ENCODE measurements at regions not wholly inside any gene's neighbourhood (a gene's known extent, or its start where the extent isn't known, plus 50 kb on each side); places are given as distances from the start of the nearest gene placed in this dataset.

DNA sequence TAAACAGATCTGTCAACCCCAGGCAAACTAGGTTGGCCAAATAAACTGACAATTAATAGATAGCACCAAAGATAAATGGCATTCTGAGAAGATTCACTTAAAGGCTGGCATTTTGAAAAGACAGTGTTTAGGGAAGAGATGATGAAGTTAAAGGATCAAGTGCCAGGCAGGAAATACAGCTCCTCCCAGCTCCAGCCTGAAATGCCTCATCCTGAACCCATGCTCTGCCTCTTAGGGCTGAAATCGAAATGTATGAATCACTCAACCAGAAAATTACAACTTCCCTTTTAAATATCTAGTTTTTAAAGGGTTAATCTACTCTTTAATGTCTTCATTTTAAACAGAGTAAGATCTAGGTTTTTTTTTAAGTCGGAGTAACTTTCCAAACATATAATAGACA lies 171.2 kb upstream of the UBL3 start:
- POLR2A ChIA-PET (ENCODE audit: partially characterized antibody), result no interaction called here
- H3K14ac ChIP-seq (ENCODE audit: insufficient read length), result no peak overlapping the region
- FAIRE-seq, result no peak
- TF ChIP-seq TAF7 (optimal IDR thresholded peaks at IDR 0.05; ENCODE audit: borderline replicate concordance, low read depth, low read length) (no peak), TAF1 (IDR thresholded peaks at IDR 0.05; ENCODE audit: low read depth, low read length) (no peak), SAP30 (IDR thresholded peaks at IDR 0.05; ENCODE audit: insufficient read depth, insufficient replicate concordance, low read length) (no peak), JUN (IDR thresholded peaks at IDR 0.05; ENCODE audit: low read depth, low read length) (no peak), SUZ12 (IDR thresholded peaks at IDR 0.05; ENCODE audit: low read length) (no peak), RAD21 (IDR thresholded peaks at IDR 0.05 in 1 of 2, conservative IDR thresholded peaks at IDR 0.05 in 1 of 2; ENCODE audit: low read depth in 2 of 2, low read length in 2 of 2) (no peak)
- TF ChIP-seq, protein P1, sequence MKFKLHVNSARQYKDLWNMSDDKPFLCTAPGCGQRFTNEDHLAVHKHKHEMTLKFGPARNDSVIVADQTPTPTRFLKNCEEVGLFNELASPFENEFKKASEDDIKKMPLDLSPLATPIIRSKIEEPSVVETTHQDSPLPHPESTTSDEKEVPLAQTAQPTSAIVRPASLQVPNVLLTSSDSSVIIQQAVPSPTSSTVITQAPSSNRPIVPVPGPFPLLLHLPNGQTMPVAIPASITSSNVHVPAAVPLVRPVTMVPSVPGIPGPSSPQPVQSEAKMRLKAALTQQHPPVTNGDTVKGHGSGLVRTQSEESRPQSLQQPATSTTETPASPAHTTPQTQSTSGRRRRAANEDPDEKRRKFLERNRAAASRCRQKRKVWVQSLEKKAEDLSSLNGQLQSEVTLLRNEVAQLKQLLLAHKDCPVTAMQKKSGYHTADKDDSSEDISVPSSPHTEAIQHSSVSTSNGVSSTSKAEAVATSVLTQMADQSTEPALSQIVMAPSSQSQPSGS (IDR thresholded peaks at IDR 0.05; ENCODE audit: low read length), result no peak

More for the DNA sequence above, 171.2 kb upstream of the UBL3 start:
- no peak overlapping the region for H2BK20ac ChIP-seq (ENCODE audit: low read length)
- no peak for DNase-seq (ENCODE audit: low read depth in 1 of 2, low spot score in 2 of 2)
- H3K18ac ChIP-seq (ENCODE audit: extremely low read depth, low read length), result no peak overlapping the region
- no peaks in the 10 kb centered on the region for H3K36me3 ChIP-seq (ENCODE audit: control insufficient read depth in 2 of 4, insufficient read depth in 4 of 4, low read length in 3 of 4)
- no peaks in the 10 kb centered on the region for H3K9me3 ChIP-seq (ENCODE audit: insufficient read depth in 2 of 2, low read depth in 1 of 2, low read length in 1 of 2)
- H3K4ac ChIP-seq (replicated peaks; ENCODE audit: insufficient read length, low read depth, low read length), result no peak overlapping the region
- no peak overlapping the region for H2BK120ac ChIP-seq (replicated peaks; ENCODE audit: low read depth, low read length)
- no peak overlapping the region for H3K4me3 ChIP-seq (ENCODE audit: extremely low read depth in 1 of 4, insufficient read depth in 2 of 4, low read depth in 3 of 4, low read length in 4 of 4)
- no peak overlapping the region for H3K56ac ChIP-seq (replicated peaks; ENCODE audit: insufficient read length, low read depth, low read length)
- H3K27ac ChIP-seq (ENCODE audit: low read depth, low read length), result no peak overlapping the region
- no peak overlapping the region for H2BK5ac ChIP-seq (ENCODE audit: low read depth, low read length)
- peaks cover 4 to 20% (median 6%) of the 10 kb centered on the region in 4 experiments; a peak in 5 of 7 replicates for H3K4me1 ChIP-seq (replicated peaks in 1 of 4; ENCODE audit: control insufficient read depth in 3 of 4, insufficient read depth in 4 of 4, low read length in 3 of 4)
- H2BK12ac ChIP-seq (ENCODE audit: low read depth, low read length), result no peak overlapping the region
- H4K91ac ChIP-seq (replicated peaks; ENCODE audit: insufficient read length, low read length), result no peak overlapping the region
- CTCF ChIA-PET (ENCODE audit: partially characterized antibody), result interaction anchor here (1.0 kb wide), 1 partner anchor 91 kb away, joined by 4 read pairs; no protein-coding TSS in a partner anchor
- no peak overlapping the region for H2AFZ ChIP-seq (ENCODE audit: low read length)
- no peak overlapping the region for H4K8ac ChIP-seq (ENCODE audit: extremely low read depth, insufficient read depth, low read length)
- no peaks in the 10 kb centered on the region for H3K27me3 ChIP-seq (replicated peaks in 1 of 4; ENCODE audit: control insufficient read depth in 3 of 4, extremely low read depth in 1 of 4, insufficient read depth in 3 of 4, low read length in 3 of 4)
- no peaks in the 10 kb centered on the region for H3K79me2 ChIP-seq (ENCODE audit: control insufficient read depth in 1 of 2, insufficient read depth in 2 of 2, low read length in 2 of 2)
- no peaks in the 10 kb centered on the region for H4K20me1 ChIP-seq (replicated peaks in 1 of 2; ENCODE audit: control insufficient read depth in 1 of 2, insufficient read depth in 2 of 2, low read length in 2 of 2)
- H3K23me2 ChIP-seq (ENCODE audit: low read depth, low read length), result no peaks in the 10 kb centered on the region; the same call in 1 of the 2 replicates
- no peak overlapping the region for H3K4me2 ChIP-seq (ENCODE audit: insufficient read depth in 1 of 2, low read depth in 2 of 2, low read length in 2 of 2)
- WGBS, 2 experiments (ENCODE audit: extremely low coverage in 1 of 2, insufficient coverage in 1 of 2, insufficient read length in 1 of 2, insufficient replicate concordance in 2 of 2, low coverage in 1 of 2, low lambda C conversion rate in 2 of 2, missing lambda C conversion rate in 1 of 2), result 88% methylated on average over 2 of the region's 2 CpGs; no CpG with 5 or more reads in 1 of the 2 experiments
- H2BK15ac ChIP-seq (ENCODE audit: low read length), result no peak overlapping the region
- H3K9ac ChIP-seq (replicated peaks in 1 of 4; ENCODE audit: extremely low read depth in 1 of 4, low read depth in 3 of 4, low read length in 3 of 4), result no peak overlapping the region
- no peak overlapping the region for H3K23ac ChIP-seq (ENCODE audit: insufficient read length)
- H4K5ac ChIP-seq (ENCODE audit: insufficient read length, low read depth, low read length), result no peak overlapping the region
- H2AK5ac ChIP-seq (ENCODE audit: low read depth, low read length), result no peak overlapping the region
- H3K79me1 ChIP-seq (ENCODE audit: low read depth, low read length), result no peaks in the 10 kb centered on the region
